ENCODE measurements at regions not wholly inside any gene's neighbourhood (a gene's known extent, or its start where the extent isn't known, plus 50 kb on each side); places are given as distances from the start of the nearest gene placed in this dataset.
"Not testable (repeated sequence)": the region's sequence is repeated elsewhere in the genome, so short reads cannot be mapped to it uniquely, and the experiment has no call there.

GRCh38 chr3:107208100-107208499 lies 169.1 kb upstream of the CCDC54 start:
- peak; percentile 91 for DNase-seq (ENCODE audit: low read depth, low spot score)

GRCh38 chr3:107208796-107209195 lies 168.4 kb upstream of the CCDC54 start:
- no peak for DNase-seq (ENCODE audit: low read depth, low spot score)

- DNase-seq (ENCODE audit: low read depth, low spot score) = no peak
Measured at GRCh38 chr3:107209302-107209990, 167.8 kb upstream of the CCDC54 start.

GRCh38 chr3:107211608-107212007 lies 165.6 kb upstream of the CCDC54 start:
- DNase-seq (ENCODE audit: low read depth, low spot score) = no peak

- DNase-seq (ENCODE audit: low read depth, low spot score) = no peak
Measured at GRCh38 chr3:107212618-107213017, 164.6 kb upstream of the CCDC54 start.

GRCh38 chr3:107213044-107213669 lies 164.1 kb upstream of the CCDC54 start:
- DNase-seq (ENCODE audit: low read depth, low spot score) = no peak

- no peak for DNase-seq (ENCODE audit: low read depth, low spot score)
Measured at GRCh38 chr3:107216229-107216628, 161.0 kb upstream of the CCDC54 start.

- DNase-seq (ENCODE audit: low read depth, low spot score) = no peak
Measured at GRCh38 chr3:107216711-107217110, 160.5 kb upstream of the CCDC54 start.

GRCh38 chr3:107217172-107217571 lies 160.1 kb upstream of the CCDC54 start:
- DNase-seq (ENCODE audit: low read depth, low spot score) = no peak

GRCh38 chr3:107218864-107219269 lies 158.4 kb upstream of the CCDC54 start:
- DNase-seq (ENCODE audit: low read depth, low spot score) = no peak

- no peak for DNase-seq (ENCODE audit: low read depth, low spot score)
Measured at GRCh38 chr3:107220538-107220937, 156.7 kb upstream of the CCDC54 start.

GRCh38 chr3:107221856-107222255 lies 155.4 kb upstream of the CCDC54 start:
- DNase-seq (ENCODE audit: low read depth, low spot score) = no peak

- no peak for DNase-seq (ENCODE audit: low read depth, low spot score)
Measured at GRCh38 chr3:107222907-107223306, 154.3 kb upstream of the CCDC54 start.

GRCh38 chr3:107224026-107224596 lies 153.1 kb upstream of the CCDC54 start:
- DNase-seq (ENCODE audit: low read depth, low spot score) = no peak

GRCh38 chr3:107227091-107227490 lies 150.1 kb upstream of the CCDC54 start:
- no peak for DNase-seq (ENCODE audit: low read depth, low spot score)

- not testable (repeated sequence) for DNase-seq (ENCODE audit: low read depth, low spot score)
Measured at GRCh38 chr3:107233877-107234276, 143.4 kb upstream of the CCDC54 start.

GRCh38 chr3:107235193-107235927 lies 141.9 kb upstream of the CCDC54 start:
- no peak for DNase-seq (ENCODE audit: low read depth, low spot score)

GRCh38 chr3:107235928-107236315 lies 141.3 kb upstream of the CCDC54 start:
- peak; percentile 61 for DNase-seq (ENCODE audit: low read depth, low spot score)

GRCh38 chr3:107236655-107237337 lies 140.4 kb upstream of the CCDC54 start:
- no peak for DNase-seq (ENCODE audit: low read depth, low spot score)

- no peak for DNase-seq (ENCODE audit: low read depth, low spot score)
Measured at GRCh38 chr3:107238787-107239186, 138.5 kb upstream of the CCDC54 start.

- no peak for DNase-seq (ENCODE audit: low read depth, low spot score)
Measured at GRCh38 chr3:107239703-107240102, 137.5 kb upstream of the CCDC54 start.

Measured in pulmonary artery endothelial cell (primary cell).